ENCODE measurements at regions not wholly inside any gene's neighbourhood (a gene's known extent, or its start where the extent isn't known, plus 50 kb on each side); places are given as distances from the start of the nearest gene placed in this dataset.

DNA sequence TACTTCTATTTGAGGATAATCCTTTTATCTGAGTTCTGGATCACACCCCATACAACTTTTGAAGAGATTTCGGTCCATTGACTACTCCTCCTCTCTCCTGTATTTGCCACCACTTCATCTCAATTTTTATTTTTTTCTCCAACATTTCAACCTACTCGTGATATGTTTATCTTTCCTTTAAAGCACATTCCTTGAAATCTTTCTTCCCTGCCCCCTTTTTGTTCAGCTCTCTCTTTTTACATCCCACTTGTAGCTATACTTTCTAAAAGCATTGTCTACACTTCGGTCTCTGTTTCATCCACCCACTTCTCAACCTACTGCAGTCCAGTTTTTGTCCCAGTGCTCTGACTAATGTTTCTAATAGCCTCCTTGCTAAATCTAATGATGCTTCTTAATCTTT lies 299.4 kb downstream of the PSAT1 start:
- Histone ChIP-seq H3K4ac (ENCODE audit: low read depth in 1 of 2, low read length in 2 of 2) (no peak overlapping the region), H2BK5ac (ENCODE audit: low read depth, low read length, poor library complexity, severe bottlenecking) (no peak overlapping the region), H3K27me3 (ENCODE audit: control insufficient read depth in 1 of 2, insufficient read depth in 1 of 2, low read length in 2 of 2) (peaks cover 0 to 5% of the 10 kb centered on the region in 2 experiments), H3K4me3 (ENCODE audit: insufficient read depth in 1 of 2, low read depth in 1 of 2, low read length in 2 of 2) (no peak overlapping the region), H3K4me1 (ENCODE audit: control insufficient read depth, insufficient read depth, low read depth, low read length) (peaks cover 5% of the 10 kb centered on the region), H2AK5ac (ENCODE audit: low read length, severe bottlenecking) (no peak overlapping the region), H3K9ac (ENCODE audit: low read length) (no peak overlapping the region), H2AFZ (ENCODE audit: low read depth, low read length) (no peak overlapping the region), H3K27ac (ENCODE audit: low read length, poor library complexity, severe bottlenecking) (no peak overlapping the region), H4K91ac (ENCODE audit: low read length) (no peak overlapping the region), H3K4me2 (ENCODE audit: low read length, poor library complexity, severe bottlenecking) (no peak overlapping the region), H2BK120ac (ENCODE audit: low read depth, low read length) (no peak overlapping the region), H4K8ac (ENCODE audit: low read length) (no peak overlapping the region), H3K36me3 (ENCODE audit: control insufficient read depth in 1 of 2, insufficient read depth in 2 of 2, low read depth in 1 of 2, low read length in 2 of 2) (no peaks in the 10 kb centered on the region), H3K23ac (ENCODE audit: low read length in 2 of 2) (no peak overlapping the region), H3K79me1 (replicated peaks; ENCODE audit: low read length, poor library complexity, severe bottlenecking) (no peaks in the 10 kb centered on the region), H2BK15ac (ENCODE audit: low read depth, poor library complexity, severe bottlenecking) (no peak overlapping the region), H3K9me3 (ENCODE audit: control insufficient read depth, low read length) (no peaks in the 10 kb centered on the region), H3K14ac (ENCODE audit: low read length in 2 of 2) (no peak overlapping the region), H3K18ac (ENCODE audit: low read depth in 1 of 2, low read length in 2 of 2) (no peak overlapping the region), H2BK12ac (ENCODE audit: low read length in 2 of 2) (no peak overlapping the region)
- WGBS, result 75% methylated on average over 3 of the region's 3 CpGs
- DNase-seq, result no peak

DNA sequence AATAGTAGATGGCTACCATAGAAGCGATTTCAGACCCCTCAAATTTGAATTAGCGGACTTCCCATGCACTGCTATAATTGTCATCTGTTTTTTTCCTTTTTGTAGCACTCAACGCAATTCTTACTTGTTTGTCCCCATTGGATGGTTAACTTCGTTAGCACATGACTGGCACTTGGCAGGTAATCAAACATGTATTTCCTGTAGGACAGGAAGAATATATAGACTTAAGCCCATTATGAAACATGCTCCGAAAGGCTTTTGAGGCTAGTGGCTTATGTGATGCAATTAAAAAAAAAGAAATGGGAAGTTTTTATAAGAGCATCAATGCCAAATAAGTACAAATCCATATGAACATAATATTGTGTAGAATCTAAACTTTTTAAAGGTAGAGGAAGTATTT lies 301.2 kb downstream of the PSAT1 start:
- Histone ChIP-seq H2BK5ac (ENCODE audit: low read depth, low read length, poor library complexity, severe bottlenecking) (no peak overlapping the region), H3K9ac (ENCODE audit: low read length) (no peak overlapping the region), H3K27ac (ENCODE audit: low read length, poor library complexity, severe bottlenecking) (no peak overlapping the region), H2AK5ac (ENCODE audit: low read length, severe bottlenecking) (no peak overlapping the region), H3K9me3 (ENCODE audit: control insufficient read depth, low read length) (no peaks in the 10 kb centered on the region), H3K79me1 (replicated peaks; ENCODE audit: low read length, poor library complexity, severe bottlenecking) (no peaks in the 10 kb centered on the region), H2BK15ac (ENCODE audit: low read depth, poor library complexity, severe bottlenecking) (no peak overlapping the region), H3K27me3 (ENCODE audit: control insufficient read depth in 1 of 2, insufficient read depth in 1 of 2, low read length in 2 of 2) (peaks cover 0 to 5% of the 10 kb centered on the region in 2 experiments), H4K8ac (ENCODE audit: low read length) (no peak overlapping the region), H3K14ac (ENCODE audit: low read length in 2 of 2) (no peak overlapping the region), H3K4me3 (ENCODE audit: insufficient read depth in 1 of 2, low read depth in 1 of 2, low read length in 2 of 2) (no peak overlapping the region), H3K4me1 (ENCODE audit: control insufficient read depth, insufficient read depth, low read depth, low read length) (peaks cover 5% of the 10 kb centered on the region), H3K4me2 (ENCODE audit: low read length, poor library complexity, severe bottlenecking) (no peak overlapping the region), H3K23ac (ENCODE audit: low read length in 2 of 2) (no peak overlapping the region), H2AFZ (ENCODE audit: low read depth, low read length) (no peak overlapping the region), H3K18ac (ENCODE audit: low read depth in 1 of 2, low read length in 2 of 2) (no peak overlapping the region), H3K36me3 (ENCODE audit: control insufficient read depth in 1 of 2, insufficient read depth in 2 of 2, low read depth in 1 of 2, low read length in 2 of 2) (no peaks in the 10 kb centered on the region), H3K4ac (ENCODE audit: low read depth in 1 of 2, low read length in 2 of 2) (no peak overlapping the region), H2BK12ac (ENCODE audit: low read length in 2 of 2) (no peak overlapping the region), H2BK120ac (ENCODE audit: low read depth, low read length) (no peak overlapping the region), H4K91ac (ENCODE audit: low read length) (no peak overlapping the region)
- no peak for DNase-seq
- 93% methylated on average over 4 of the region's 5 CpGs for WGBS

DNA sequence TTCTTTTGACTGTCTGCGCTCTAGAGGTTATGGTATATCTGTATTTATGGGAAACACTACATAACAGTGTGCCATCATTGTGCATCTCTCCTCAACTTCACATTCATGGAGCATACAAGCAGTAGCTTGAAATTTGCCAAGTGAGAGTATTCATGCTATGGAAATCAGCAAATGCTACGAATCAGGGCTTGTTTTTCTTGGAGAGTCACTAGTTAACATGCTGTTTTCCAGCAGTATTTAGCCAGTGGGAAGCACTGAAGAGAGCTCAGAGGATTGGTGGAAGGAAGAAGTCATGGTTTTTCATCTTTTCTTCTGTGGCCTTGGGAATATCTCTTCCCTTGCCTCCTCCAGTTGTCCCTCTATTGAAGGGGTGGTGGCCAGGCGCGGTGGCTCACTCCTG lies 303.0 kb downstream of the PSAT1 start:
- no peak overlapping the region for H4K91ac ChIP-seq (ENCODE audit: low read length)
- no peak overlapping the region for H2AFZ ChIP-seq (ENCODE audit: low read depth, low read length)
- H2BK12ac ChIP-seq (ENCODE audit: low read length in 2 of 2), result no peak overlapping the region
- no peaks in the 10 kb centered on the region for H3K79me1 ChIP-seq (replicated peaks; ENCODE audit: low read length, poor library complexity, severe bottlenecking)
- H3K4me3 ChIP-seq (ENCODE audit: insufficient read depth in 1 of 2, low read depth in 1 of 2, low read length in 2 of 2), result no peak overlapping the region
- DNase-seq, result no peak
- no peak overlapping the region for H3K27ac ChIP-seq (ENCODE audit: low read length, poor library complexity, severe bottlenecking)
- H3K4me1 ChIP-seq (ENCODE audit: control insufficient read depth, insufficient read depth, low read depth, low read length), result peaks cover 5% of the 10 kb centered on the region
- 94% methylated on average over 3 of the region's 4 CpGs for WGBS
- H3K18ac ChIP-seq (ENCODE audit: low read depth in 1 of 2, low read length in 2 of 2), result no peak overlapping the region
- H3K27me3 ChIP-seq (ENCODE audit: control insufficient read depth in 1 of 2, insufficient read depth in 1 of 2, low read length in 2 of 2), result peaks cover 0 to 12% of the 10 kb centered on the region in 2 experiments
- H3K14ac ChIP-seq (ENCODE audit: low read length in 2 of 2), result no peak overlapping the region
- H3K4me2 ChIP-seq (ENCODE audit: low read length, poor library complexity, severe bottlenecking), result no peak overlapping the region
- no peak overlapping the region for H2BK5ac ChIP-seq (ENCODE audit: low read depth, low read length, poor library complexity, severe bottlenecking)
- H3K9ac ChIP-seq (ENCODE audit: low read length), result no peak overlapping the region
- no peak overlapping the region for H2AK5ac ChIP-seq (ENCODE audit: low read length, severe bottlenecking)
- H3K9me3 ChIP-seq (ENCODE audit: control insufficient read depth, low read length), result no peaks in the 10 kb centered on the region
- no peak overlapping the region for H2BK120ac ChIP-seq (ENCODE audit: low read depth, low read length)
- no peak overlapping the region for H3K23ac ChIP-seq (ENCODE audit: low read length in 2 of 2)
- H4K8ac ChIP-seq (ENCODE audit: low read length), result no peak overlapping the region
- no peak overlapping the region for H3K4ac ChIP-seq (ENCODE audit: low read depth in 1 of 2, low read length in 2 of 2)
- no peaks in the 10 kb centered on the region for H3K36me3 ChIP-seq (ENCODE audit: control insufficient read depth in 1 of 2, insufficient read depth in 2 of 2, low read depth in 1 of 2, low read length in 2 of 2)
- H2BK15ac ChIP-seq (ENCODE audit: low read depth, poor library complexity, severe bottlenecking), result no peak overlapping the region

GRCh38 chr9:78601957-78602565 lies 305.1 kb downstream of the PSAT1 start:
- Histone ChIP-seq H2BK120ac (ENCODE audit: low read depth, low read length) (no peak overlapping the region), H2BK12ac (ENCODE audit: low read length in 2 of 2) (no peak overlapping the region), H4K91ac (ENCODE audit: low read length) (no peak overlapping the region), H2BK15ac (ENCODE audit: low read depth, poor library complexity, severe bottlenecking) (no peak overlapping the region), H3K4me2 (ENCODE audit: low read length, poor library complexity, severe bottlenecking) (no peak overlapping the region), H3K9ac (ENCODE audit: low read length) (no peak overlapping the region), H3K23ac (ENCODE audit: low read length in 2 of 2) (no peak overlapping the region), H3K27me3 (ENCODE audit: control insufficient read depth in 1 of 2, insufficient read depth in 1 of 2, low read length in 2 of 2) (peaks cover 0 to 15% of the 10 kb centered on the region in 2 experiments), H4K8ac (ENCODE audit: low read length) (no peak overlapping the region), H3K9me3 (ENCODE audit: control insufficient read depth, low read length) (no peaks in the 10 kb centered on the region), H2AK5ac (ENCODE audit: low read length, severe bottlenecking) (no peak overlapping the region), H3K4me3 (ENCODE audit: insufficient read depth in 1 of 2, low read depth in 1 of 2, low read length in 2 of 2) (no peak overlapping the region), H3K14ac (ENCODE audit: low read length in 2 of 2) (no peak overlapping the region), H2BK5ac (ENCODE audit: low read depth, low read length, poor library complexity, severe bottlenecking) (no peak overlapping the region), H3K27ac (ENCODE audit: low read length, poor library complexity, severe bottlenecking) (no peak overlapping the region), H3K4me1 (ENCODE audit: control insufficient read depth, insufficient read depth, low read depth, low read length) (peaks cover 6% of the 10 kb centered on the region), H2AFZ (ENCODE audit: low read depth, low read length) (no peak overlapping the region), H3K4ac (ENCODE audit: low read depth in 1 of 2, low read length in 2 of 2) (no peak overlapping the region), H3K36me3 (ENCODE audit: control insufficient read depth in 1 of 2, insufficient read depth in 2 of 2, low read depth in 1 of 2, low read length in 2 of 2) (no peaks in the 10 kb centered on the region), H3K18ac (ENCODE audit: low read depth in 1 of 2, low read length in 2 of 2) (no peak overlapping the region), H3K79me1 (replicated peaks; ENCODE audit: low read length, poor library complexity, severe bottlenecking) (no peaks in the 10 kb centered on the region)
- DNase-seq, result peak; percentile 45
- 63% methylated on average over 4 of the region's 7 CpGs for WGBS
